Panc1 (cell line): ENCODE measurements at regions not wholly inside any gene's neighbourhood (a gene's known extent, or its start where the extent isn't known, plus 50 kb on each side); places are given as distances from the start of the nearest gene placed in this dataset.

Experiments used
- ATAC-seq: fragments of 200-7000 bp; cut with Tn5 transposase; 2 replicates; pipeline ENCODE4 v1.9.1; 2020; ENCODE audit warnings: mild to moderate bottlenecking, moderate library complexity
- BruUV-seq: library from RNA; stranded (reverse); fragments of 400-500 nt; replicated peaks from 2 replicates; lab custom pipeline; 2021; lab: Mats Ljungman, UMichigan
- CTCF ChIA-PET: fragments of 300-600 bp; sonication (Branson Sonifier 250); formaldehyde crosslinking; loops from one replicate; lab custom pipeline; 2022; ENCODE audit warnings: antibody characterized with exemption; lab: Charles Lee
- POLR2A ChIA-PET: fragments of 300-600 bp; sonication (Branson Sonifier 250); formaldehyde crosslinking; loops from one replicate; lab custom pipeline; 2022; ENCODE audit warnings: antibody characterized with exemption; lab: Charles Lee
- DNase-seq: peaks from one replicate; pipeline ENCODE4 v3.0.0-alpha.2; 2010; ENCODE audit warnings: low read depth, low spot score
- H3K27ac ChIP-seq: 2 replicates; pipeline ENCODE4 v1.5.1; 2011; ENCODE audit warnings: mild to moderate bottlenecking, low read length, inconsistent platforms
- H3K27me3 ChIP-seq: fragments of 200-500 bp; sonication (Bioruptor generic); 2 replicates; pipeline ENCODE4 v1.6.0; 2014; ENCODE audit warnings: low read length, inconsistent platforms; ENCODE audit not compliant: control insufficient read depth, insufficient read depth
- H3K36me3 ChIP-seq: fragments of 200-500 bp; sonication (Bioruptor generic); 2 replicates; pipeline ENCODE4 v1.5.1; 2014; ENCODE audit warnings: inconsistent platforms, mild to moderate bottlenecking, low read length, moderate library complexity; ENCODE audit not compliant: control insufficient read depth, insufficient read depth
- H3K4me1 ChIP-seq: 2 replicates; pipeline ENCODE4 v1.5.1; 2011; ENCODE audit warnings: inconsistent platforms, mild to moderate bottlenecking, low read length, moderate library complexity; ENCODE audit not compliant: control insufficient read depth, insufficient read depth
- H3K4me3 ChIP-seq, 2 experiments: 2 replicates each; pipeline ENCODE4 v1.5.1; 2011 to 2012; ENCODE audit warnings: low read depth in 2 of 2, low read length in 2 of 2, mild to moderate bottlenecking in 2 of 2, inconsistent platforms in 1 of 2, moderate library complexity in 1 of 2
- H3K9me3 ChIP-seq: fragments of 200-500 bp; sonication (Bioruptor generic); 2 replicates; pipeline ENCODE4 v1.5.1; 2014; ENCODE audit warnings: low read depth, mild to moderate bottlenecking, inconsistent platforms, low read length, moderate library complexity; ENCODE audit not compliant: control insufficient read depth, insufficient read depth
- POLR2AphosphoS5 ChIP-seq: IDR thresholded peaks from 2 replicates; pipeline ENCODE4 v1.6.1; 2012; ENCODE audit warnings: mild to moderate bottlenecking, low read depth, low read length, moderate library complexity
- SIN3A ChIP-seq: IDR thresholded peaks from 2 replicates; pipeline ENCODE4 v1.6.1; 2012; ENCODE audit warnings: low read depth, mild to moderate bottlenecking, low read length, moderate library complexity, borderline replicate concordance; ENCODE audit not compliant: insufficient read depth
- TCF7L2 ChIP-seq: IDR thresholded peaks from 2 replicates; pipeline ENCODE4 v1.6.1; 2011; ENCODE audit warnings: mild to moderate bottlenecking, low read depth, low read length, inconsistent platforms
- in situ Hi-C: cut with HindIII; loops from 2 replicates; pipeline ENCODE4 v1.10.0; 2016; ENCODE audit warnings: low sequenced_read_pairs, low pct_unique_long_range_greater_than_20kb
- intact Hi-C: fragments of 100-400 bp; cut with micrococcal nuclease; formaldehyde crosslinking; loops from one replicate; pipeline ENCODE4 v1.10.0; 2022; ENCODE audit not compliant: unreplicated experiment
- TF ChIP-seq, protein P1 (sequence below), 2 experiments: IDR thresholded peaks; 2 replicates each; pipeline ENCODE4 v1.6.1; 2011 to 2012; ENCODE audit warnings: low read depth in 2 of 2, control low read depth in 1 of 2, low read length in 1 of 2, mild to moderate bottlenecking in 1 of 2, moderate library complexity in 1 of 2; ENCODE audit not compliant: insufficient read depth in 1 of 2
- TF ChIP-seq, protein P2 (sequence below): fragments of 450-650 bp; IDR thresholded peaks from 2 replicates; pipeline ENCODE4 v1.5.1; 2017; ENCODE audit warnings: mild to moderate bottlenecking

DNA sequence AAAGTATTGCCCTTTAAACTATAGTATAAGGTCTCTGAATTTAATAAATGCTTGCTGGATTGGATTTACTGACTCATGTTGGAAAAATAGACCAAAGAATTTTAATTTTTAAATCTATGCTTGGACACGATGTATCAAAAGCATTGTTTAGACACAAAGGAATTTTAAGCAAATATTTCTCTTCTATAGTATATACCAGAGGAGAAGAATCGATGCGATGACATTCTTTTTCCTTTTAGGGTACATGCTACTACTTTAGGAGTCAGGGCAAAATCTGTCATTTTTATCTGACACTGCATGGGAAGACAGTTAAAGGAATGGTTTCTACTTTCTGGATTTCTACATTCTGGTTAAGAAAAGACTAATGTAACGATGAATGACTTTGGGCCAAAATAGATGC, 339.9 kb downstream of the BMPER start:
- H3K9me3 ChIP-seq, result no peaks in the 10 kb centered on the region
- CTCF ChIA-PET, result no interaction called here
- no peak for ATAC-seq

DNA sequence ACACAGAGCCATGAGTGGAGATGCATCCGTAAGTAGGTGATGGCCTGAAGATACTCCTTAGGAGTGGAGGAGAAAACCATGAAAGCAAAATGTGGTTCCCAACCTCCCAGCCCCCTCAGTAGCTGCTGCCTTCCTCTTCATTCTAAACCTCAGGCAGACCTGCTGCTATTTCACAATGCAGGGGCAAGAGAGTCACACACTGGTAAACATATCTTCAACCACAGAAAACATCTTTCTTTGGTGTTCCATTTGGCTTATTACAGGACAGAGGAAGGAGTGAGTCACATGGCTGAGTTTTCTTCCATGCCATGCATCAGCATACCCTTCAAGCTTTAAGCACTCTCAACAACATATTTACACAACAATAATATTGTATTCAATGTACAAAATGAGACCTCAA, 342.1 kb downstream of the BMPER start:
- Histone ChIP-seq H3K9me3 (no peaks in the 10 kb centered on the region), H3K27me3 (0 out of 2 replicates have a peak, but pooled peaks cover 4% of the 10 kb centered on the region), H3K27ac (no peak overlapping the region), H3K36me3 (no peaks in the 10 kb centered on the region), H3K4me1 (no peaks in the 10 kb centered on the region), H3K4me3 (no peak overlapping the region)
- ChIA-PET POLR2A (no interaction called here), CTCF (no interaction called here)
- BruUV-seq, result no TSS peak
- DNase-seq (no peak), ATAC-seq (no peak)
- intact Hi-C loops, result no loop called here
- in situ Hi-C loops, result no loop called here
- TF ChIP-seq POLR2AphosphoS5 (no peak), TCF7L2 (no peak), SIN3A (no peak)
- TF ChIP-seq, protein P1, sequence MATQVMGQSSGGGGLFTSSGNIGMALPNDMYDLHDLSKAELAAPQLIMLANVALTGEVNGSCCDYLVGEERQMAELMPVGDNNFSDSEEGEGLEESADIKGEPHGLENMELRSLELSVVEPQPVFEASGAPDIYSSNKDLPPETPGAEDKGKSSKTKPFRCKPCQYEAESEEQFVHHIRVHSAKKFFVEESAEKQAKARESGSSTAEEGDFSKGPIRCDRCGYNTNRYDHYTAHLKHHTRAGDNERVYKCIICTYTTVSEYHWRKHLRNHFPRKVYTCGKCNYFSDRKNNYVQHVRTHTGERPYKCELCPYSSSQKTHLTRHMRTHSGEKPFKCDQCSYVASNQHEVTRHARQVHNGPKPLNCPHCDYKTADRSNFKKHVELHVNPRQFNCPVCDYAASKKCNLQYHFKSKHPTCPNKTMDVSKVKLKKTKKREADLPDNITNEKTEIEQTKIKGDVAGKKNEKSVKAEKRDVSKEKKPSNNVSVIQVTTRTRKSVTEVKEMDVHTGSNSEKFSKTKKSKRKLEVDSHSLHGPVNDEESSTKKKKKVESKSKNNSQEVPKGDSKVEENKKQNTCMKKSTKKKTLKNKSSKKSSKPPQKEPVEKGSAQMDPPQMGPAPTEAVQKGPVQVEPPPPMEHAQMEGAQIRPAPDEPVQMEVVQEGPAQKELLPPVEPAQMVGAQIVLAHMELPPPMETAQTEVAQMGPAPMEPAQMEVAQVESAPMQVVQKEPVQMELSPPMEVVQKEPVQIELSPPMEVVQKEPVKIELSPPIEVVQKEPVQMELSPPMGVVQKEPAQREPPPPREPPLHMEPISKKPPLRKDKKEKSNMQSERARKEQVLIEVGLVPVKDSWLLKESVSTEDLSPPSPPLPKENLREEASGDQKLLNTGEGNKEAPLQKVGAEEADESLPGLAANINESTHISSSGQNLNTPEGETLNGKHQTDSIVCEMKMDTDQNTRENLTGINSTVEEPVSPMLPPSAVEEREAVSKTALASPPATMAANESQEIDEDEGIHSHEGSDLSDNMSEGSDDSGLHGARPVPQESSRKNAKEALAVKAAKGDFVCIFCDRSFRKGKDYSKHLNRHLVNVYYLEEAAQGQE (IDR thresholded peaks at IDR 0.05; ENCODE audit: insufficient read depth in 1 of 2, low read depth in 2 of 2, low read length in 1 of 2), result no peak
- TF ChIP-seq, protein P2, sequence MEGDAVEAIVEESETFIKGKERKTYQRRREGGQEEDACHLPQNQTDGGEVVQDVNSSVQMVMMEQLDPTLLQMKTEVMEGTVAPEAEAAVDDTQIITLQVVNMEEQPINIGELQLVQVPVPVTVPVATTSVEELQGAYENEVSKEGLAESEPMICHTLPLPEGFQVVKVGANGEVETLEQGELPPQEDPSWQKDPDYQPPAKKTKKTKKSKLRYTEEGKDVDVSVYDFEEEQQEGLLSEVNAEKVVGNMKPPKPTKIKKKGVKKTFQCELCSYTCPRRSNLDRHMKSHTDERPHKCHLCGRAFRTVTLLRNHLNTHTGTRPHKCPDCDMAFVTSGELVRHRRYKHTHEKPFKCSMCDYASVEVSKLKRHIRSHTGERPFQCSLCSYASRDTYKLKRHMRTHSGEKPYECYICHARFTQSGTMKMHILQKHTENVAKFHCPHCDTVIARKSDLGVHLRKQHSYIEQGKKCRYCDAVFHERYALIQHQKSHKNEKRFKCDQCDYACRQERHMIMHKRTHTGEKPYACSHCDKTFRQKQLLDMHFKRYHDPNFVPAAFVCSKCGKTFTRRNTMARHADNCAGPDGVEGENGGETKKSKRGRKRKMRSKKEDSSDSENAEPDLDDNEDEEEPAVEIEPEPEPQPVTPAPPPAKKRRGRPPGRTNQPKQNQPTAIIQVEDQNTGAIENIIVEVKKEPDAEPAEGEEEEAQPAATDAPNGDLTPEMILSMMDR, result no peak

More for the DNA sequence above, 339.9 kb downstream of the BMPER start:
- BruUV-seq, result no TSS peak
- no peaks in the 10 kb centered on the region for H3K36me3 ChIP-seq
- no peak for DNase-seq
- H3K27me3 ChIP-seq, result 0 out of 2 replicates have a peak, but pooled peaks cover 4% of the 10 kb centered on the region
- in situ Hi-C loops (no loop called here), intact Hi-C loops (no loop called here)
- POLR2A ChIA-PET, result no interaction called here
- TF ChIP-seq POLR2AphosphoS5 (no peak), SIN3A (no peak), TCF7L2 (no peak)
- TF ChIP-seq, protein P1 (IDR thresholded peaks at IDR 0.05; ENCODE audit: insufficient read depth in 1 of 2, low read depth in 2 of 2, low read length in 1 of 2), result no peak
- TF ChIP-seq, protein P2, result no peak
- H3K4me3 ChIP-seq, result no peak overlapping the region
- H3K27ac ChIP-seq, result no peak overlapping the region
- H3K4me1 ChIP-seq, result no peaks in the 10 kb centered on the region
